NCI-H2171 treated with DMSO at 0.1 percent for 48 hours (cell line): ENCODE measurements at regions not wholly inside any gene's neighbourhood (a gene's known extent, or its start where the extent isn't known, plus 50 kb on each side); places are given as distances from the start of the nearest gene placed in this dataset.
"Not testable (repeated sequence)": the region's sequence is repeated elsewhere in the genome, so short reads cannot be mapped to it uniquely, and the experiment has no call there.

Experiments
- DNase-seq: peaks from one replicate; lab custom pipeline; 2025; lab: John Stamatoyannopoulos, UW

DNA sequence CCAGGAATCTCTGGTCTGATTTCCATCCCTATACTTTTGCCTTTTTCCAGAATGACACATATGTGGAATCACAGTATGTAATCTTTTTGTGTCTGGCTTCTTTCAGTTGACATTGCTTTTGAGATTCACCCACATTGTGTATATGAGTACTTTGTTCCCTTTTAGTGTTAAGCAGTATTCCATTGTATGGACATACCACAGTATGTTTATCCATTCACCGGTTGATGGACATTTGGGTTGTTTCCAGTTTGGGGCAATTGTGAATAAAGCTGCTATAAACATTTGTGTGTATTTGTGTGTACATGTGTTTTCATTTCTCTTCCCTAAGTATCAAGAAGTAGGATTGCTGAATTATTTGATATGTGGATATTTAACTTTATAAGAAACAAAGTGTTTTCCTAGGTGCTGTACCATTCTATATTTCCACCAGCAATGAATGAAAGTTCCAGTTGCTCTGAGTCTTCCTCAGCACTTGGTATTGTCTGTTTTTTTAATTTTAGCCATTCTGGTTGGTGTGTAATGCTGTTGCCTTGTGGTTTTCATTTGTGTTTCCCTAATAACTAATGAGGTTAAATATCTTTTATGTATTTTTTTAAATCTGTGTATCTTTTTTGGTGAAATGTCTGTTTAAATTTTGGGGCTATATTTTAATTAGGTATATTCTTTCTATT, 203.5 kb upstream of the HAAO start:
- DNase-seq = no peak

DNA sequence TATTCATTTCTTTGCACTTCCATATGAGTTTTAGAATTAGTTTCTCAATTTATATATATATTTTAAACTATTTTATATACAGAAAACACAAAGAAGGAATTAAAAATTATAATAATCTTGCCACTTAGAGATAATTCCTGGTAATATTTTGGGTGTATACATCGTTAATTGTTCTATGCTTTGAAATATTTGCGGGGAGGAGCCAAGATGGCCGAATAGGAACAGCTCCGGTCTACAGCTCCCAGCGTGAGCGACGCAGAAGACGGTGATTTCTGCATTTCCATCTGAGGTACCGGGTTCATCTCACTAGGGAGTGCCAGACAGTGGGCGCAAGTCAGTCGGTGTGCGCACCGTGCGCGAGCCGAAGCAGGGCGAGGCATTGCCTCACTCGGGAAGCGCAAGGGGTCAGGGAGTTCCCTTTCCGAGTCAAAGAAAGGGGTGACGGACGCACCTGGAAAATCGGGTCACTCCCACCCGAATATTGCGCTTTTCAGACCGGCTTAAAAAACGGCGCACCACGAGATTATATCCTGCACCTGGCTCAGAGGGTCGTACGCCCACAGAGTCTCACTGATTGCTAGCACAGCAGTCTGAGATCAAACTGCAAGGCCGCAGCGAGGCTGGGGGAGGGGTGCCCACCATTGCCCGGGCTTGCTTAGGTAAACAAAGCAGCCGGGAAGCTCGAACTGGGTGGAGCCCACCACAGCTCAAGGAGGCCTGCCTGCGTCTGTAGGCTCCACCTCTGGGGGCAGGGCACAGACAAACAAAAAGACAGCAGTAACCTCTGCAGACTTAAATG, 197.1 kb upstream of the HAAO start:
- not testable (repeated sequence) for DNase-seq

DNA sequence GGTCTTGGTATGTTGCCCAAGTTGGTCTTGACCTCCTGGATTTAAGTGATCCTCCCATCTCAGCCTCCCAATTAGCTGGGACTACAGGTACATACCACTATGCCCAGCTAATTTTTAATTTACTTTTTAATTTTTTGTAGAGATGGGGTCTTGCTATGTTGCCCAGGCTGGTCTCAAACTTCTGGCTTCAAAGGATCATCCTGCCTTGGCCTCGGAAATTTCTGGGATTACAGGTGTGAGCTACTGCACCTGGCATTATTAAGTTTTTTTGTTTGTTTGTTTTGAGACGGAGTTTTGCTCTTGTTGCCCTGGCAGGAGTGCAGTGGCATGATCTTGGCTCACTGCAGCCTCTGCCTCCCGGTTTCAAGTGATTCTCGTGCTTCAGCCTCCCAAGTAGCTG, 195.7 kb upstream of the HAAO start:
- not testable (repeated sequence) for DNase-seq

DNA sequence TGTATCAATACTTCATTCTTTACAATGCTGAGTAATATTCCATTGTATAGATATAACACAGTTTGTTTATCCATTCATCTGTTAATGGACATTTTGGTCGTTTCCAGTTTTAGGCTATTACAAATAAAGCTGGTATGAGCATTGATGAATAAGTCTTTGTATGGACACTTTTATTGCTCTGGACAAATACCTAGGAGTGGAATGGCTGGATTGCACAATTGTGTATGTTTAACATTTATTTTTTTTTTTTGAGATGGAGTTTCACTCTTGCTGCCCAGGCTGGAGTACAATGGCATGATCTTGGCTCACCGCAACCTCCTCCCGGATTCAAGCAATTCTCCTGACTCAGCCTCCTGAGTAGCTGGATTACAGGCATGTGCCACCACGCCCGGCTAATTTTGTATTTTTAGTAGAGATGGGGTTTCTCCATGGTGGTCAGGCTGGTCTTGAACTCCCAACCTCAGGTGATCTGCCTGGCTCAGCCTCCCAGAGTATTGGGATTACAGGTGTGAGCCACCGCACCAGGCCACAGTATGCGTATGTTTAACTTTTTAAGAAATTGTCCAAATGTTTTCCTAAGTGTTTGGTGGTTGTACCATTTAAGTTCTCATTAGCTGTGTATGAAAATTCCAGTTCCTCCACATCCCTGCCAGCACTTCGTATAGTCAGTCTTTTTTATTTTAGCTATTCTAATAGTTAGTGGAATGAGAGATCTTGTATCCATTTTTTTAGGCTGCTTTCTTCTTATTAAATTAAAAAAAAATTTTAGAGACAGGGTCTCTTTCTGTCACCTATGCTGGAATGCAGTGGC, 194.9 kb upstream of the HAAO start:
- DNase-seq = no peak

DNA sequence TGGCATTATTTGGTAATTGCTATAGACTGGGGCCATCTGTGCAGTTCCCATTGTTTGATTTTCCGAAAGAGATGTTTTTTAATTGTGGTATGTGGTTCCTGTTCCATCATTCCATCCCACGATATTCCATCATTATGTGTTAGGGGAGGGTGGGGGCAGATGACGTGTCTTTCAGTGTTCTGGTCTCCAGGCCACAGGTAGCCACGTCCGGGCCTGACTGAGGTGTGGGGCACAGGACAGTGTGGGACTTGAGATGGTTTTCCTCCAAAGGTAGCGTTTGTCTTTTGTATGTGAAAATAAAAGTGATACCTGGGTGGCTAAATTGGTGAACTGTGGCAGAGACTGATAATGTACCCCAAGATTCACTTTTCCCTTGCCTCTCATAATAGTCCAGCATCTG, 192.2 kb upstream of the HAAO start:
- no peak for DNase-seq

DNA sequence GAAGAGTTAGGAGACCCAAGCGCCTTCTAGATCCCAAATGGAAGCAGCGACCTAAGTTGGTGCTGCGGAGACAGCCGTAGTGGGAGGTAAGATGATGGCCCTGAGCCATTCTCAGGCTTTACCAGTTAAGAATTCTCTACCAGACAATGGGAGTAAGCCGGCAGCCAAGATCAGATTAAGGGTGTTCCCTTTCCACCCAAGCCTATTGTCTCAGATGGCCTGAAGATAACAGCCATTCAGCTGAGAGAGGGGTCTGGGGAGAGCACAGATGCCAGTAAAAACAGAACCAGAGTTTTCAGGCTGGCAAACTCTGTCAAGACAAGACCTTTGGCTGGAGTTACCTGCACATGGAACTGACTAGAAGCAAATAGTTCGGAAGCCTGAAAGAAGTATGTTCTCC, 191.7 kb upstream of the HAAO start:
- no peak for DNase-seq

DNA sequence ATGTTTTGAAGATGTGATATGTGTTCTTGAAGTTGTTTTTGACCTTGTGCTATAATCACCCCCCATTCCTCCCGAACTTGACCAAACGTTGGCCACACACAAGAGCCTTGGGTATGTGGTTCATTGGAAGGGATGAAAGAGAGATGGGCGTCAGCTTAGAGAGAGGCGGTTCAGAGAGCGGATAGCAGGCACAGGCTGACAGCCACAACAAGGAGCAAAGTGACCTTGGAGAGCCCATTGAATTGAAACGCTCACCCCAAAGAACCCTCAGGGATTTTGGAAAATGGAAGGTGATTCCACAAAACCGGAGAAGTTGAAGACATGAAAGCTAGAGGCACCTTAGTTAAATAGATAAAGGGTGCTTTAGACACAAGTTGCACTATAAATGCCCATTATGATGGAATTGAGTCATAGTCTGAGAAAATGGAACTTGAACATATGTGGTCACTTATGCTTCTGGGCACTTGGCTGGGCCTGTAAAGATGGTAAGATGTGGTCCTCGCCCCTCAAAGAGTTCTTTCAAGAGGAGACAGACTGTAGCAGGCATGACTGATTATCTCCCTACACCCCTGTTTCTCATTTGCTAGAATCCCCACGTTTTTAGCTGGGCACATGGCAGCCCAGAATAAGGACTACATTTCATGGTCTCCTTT, 188.5 kb upstream of the HAAO start:
- DNase-seq = no peak

DNA sequence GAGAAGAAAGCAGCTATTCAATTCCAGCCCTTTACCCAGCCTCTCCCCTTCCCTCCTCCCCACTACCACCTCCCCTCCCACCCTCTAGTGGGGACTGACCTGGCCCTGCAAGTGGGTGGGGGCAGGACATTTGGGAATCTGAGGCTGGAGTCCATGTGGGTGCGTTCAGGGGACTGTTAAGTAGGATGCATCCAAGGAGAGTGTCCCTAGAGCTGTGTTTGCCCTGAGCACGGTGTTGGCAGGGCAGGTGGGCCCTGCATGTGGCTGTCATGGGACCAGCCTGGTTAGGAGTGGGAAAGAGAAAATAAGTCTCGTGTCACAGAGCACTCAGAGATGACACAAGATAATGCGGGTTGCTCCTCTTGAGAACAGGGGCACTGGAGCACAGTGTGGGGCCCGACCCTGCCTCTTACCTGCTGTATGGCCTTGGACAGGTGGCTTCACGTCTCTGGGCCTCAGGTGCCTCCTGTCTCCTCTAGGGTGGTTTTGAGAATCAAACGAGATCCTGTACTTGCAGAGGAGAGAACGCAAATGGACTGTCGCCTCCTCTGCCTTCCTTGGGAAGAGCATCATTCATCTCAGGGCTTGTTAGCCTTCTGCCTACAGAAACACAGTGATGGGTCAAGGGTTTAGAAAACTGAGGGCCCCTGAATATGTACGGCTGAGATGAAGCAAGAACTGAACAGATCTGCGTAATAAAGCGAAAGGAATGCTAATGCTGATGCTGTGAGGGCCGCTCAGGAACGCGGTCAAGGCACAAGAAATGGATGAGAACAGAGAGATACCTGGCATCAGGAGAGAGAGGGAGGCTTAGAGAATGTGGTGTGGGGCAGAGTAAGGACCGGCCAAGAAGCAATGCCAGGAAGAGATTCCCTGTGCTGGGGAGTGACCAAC, 187.7 kb upstream of the HAAO start:
- no peak for DNase-seq

DNA sequence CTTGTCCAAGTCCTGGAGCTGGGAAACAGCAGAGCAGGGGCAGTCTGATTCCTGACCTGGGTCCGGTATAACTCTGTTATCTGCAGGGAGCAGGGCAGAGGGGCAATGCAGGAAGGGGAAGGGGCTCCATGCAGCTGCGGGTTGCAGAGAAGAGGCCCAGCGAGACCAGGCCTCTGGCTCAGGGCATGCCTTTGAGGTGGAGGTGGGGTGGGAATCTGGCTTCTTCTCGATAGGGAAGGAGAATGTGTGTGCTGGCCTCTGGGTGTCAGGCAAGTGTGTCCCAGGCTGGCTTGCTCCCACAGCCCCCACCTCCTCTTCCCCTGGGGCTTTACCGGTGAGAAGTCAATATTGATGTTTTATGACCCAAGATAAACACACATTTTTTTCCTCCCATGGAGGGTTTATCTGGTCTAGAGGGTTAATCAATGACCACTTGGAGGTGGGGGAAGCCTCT, 187.1 kb upstream of the HAAO start:
- DNase-seq = no peak

DNA sequence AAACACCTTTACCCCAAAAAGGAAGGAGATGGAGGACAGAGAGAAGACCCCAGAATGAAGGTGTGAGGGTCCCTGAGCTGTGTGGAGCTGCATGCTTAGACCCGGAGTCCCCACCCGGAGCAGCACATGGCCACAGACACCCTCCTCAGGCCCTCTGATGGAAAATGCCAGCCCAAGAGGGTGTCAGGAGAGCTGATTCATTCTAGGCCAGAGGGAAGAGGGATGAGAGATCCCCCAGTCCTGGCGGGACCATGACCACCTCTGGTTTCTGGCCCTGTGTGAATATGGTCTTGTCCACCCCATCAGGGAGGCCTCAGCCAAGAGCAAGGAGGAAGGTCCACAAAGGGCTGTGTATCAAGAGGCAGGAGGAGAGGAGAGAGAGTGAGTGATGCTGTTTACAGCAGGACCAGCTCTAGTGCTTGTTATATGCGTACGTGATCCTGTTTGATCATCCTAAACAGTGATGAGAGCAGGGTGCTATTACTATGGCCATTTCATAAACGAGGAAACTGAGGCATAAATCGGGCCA, 186.6 kb upstream of the HAAO start:
- DNase-seq = no peak

DNA sequence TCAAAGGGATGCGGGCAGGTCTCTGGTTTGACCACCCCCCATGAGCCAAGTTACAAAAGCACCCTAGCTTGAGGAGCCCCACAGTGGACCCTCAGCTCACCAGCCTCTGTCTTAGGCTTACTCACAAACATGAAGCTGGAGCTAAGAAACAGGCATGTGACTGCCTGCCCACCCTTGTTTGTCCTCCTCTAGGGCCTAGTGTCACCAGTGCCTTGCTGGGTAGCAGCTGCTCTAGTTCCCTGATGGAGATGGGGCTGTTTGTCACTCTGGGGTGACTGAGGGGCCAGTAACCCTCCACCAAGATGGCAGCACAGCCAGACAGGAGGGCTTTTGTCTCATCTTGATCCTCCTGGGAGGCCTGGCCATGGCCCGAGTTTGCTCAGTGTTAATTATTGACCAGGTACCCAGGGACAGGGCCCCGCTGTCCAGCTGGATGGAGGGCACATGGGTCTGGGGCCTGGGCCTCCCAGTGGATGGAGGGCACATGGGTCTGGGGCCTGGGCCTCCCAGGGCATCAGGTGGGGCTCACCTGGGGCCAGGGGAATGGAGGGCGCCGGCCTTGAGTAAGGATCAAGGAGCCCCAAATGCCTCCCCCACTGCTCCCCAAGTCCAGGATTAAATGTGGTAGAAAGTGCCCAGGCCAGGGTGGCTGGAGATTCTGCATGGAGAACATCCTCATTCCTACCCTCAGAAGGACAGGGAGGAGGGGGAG, 185.9 kb upstream of the HAAO start:
- no peak for DNase-seq

DNA sequence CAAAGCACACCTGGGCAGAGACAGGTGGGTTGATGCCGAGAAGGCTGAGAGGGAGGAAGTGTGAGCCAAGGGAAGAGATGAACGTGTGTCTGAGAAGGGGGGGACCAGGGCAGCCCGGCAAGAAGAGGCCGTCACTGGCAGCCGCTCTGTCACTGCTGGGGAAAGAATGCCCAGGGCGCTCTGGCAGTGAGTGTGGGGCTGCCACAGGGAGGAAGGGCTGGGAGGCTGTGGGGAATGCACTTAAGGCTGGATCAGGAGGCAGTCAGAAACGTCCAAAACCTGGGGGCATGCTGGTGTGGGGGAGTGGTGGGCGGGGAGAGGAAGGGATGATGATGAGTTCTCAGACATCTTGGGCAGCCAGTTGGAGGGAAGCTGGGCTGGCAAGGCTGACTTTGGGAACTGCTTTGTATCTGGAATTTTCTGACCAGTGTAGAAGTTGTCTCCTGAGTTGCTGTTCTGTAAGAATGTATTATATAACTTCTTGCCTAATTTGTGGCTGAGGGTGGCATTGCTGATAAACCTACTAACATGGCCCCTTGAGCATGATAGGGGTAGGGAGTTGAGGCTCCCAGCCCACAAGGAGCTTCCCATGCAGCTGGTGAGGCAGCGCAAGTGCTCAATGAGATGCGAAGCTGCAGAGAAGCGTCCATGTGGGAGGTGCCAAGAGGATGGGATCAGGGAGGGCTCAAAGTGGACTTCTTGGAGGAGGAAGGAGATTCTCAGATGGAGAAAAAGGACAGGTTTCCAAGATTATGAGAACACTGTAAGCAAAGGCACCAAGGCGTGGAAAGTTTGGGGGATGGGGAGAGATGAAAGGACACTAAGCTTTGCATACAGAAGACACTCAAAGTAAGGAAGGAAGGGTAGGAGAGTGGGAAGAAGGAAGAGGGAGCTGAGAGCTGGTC, 185.1 kb upstream of the HAAO start:
- no peak for DNase-seq

DNA sequence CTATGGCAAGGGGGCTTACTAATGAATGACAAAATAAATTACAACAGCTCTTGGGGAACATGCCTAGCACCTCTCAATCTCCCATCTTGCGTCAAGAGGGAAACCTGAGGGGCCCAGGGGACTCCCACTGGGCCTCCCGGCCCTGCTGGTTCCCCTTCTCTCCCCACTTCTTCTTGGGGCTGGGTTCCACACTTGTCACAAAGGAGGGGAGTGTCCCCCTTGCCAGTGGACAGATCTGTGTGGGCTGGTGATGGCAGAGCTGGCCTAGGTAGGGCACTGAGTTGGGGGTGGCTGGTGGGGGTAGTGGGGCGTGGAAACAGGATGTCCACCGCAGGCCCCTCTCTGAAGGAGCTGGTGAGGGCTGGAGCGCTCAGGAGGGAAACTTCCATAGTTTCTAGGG, 184.0 kb upstream of the HAAO start:
- DNase-seq = no peak

DNA sequence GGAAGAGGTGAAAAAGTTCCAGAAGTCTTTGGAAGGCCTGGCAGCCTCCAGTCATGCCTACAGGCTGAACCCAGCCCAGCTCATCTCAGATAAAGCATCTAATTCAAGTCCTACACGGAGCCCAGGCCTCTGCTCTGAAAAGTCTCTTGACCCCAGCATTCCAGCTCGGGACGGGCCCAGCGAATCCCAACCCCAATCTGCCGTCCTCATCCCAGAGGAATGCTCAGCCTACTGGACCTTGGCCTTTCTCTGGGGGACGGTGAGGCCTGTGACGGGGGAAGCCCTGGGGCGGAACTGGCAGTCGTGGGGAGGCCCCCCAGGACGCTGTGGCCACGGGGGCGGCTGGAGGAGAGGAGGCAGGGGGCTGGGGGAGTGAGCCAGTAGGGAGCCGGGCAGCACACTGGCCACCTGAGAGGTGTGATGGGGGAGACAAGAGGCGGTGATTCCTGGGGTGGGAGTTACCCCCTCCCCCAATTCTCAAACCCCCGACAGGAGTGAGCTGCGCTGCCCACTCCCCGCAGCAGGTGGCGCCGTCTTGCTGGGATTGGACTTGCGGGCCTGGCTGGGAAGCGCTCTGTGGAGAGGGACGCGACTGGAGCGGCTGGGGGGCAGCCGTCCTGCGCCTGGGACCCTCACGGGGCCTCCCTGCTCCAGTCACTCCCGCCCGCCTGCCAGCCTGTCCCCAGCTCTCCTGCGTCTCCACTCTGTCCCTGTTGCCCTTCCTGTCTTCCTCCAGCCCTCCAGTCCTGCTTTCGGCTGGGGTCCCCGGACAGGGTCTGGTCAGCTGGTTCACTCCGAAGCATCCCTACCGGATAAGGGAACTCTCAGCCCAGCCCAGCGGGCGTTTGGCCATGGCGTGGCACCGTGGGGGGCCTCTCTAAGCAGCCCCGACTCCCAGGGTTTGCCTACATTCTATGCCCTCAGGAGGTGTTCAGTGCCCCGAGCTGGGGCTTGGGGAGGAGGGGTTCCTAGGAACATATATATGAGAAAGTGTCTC, 182.6 kb upstream of the HAAO start:
- no peak for DNase-seq

DNA sequence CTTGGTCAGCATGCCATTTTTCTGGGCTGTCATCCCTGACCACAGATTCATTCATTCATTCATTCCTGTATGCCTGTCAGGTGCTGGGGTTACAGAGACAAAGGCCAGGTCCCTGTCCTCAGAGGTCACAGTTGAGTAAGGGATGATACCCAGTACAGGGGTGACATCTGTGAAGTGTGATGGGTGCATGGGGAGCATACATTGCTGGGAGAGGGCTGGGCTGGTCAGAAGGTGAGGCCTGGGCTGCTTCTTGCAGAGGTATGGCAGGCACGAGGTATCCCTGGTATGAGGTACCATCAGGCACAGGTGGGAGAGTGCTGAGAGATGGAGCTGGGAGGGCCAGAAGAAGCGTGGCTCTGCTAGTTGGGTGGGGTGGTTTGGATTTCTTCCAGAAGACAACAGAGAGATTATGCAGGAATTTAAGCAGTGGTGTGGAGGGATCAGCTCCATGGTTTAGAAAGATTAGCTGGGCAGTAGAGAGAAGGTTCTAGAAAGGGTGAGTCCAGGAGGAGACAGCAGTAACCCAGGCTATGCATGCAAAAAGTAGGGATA, 181.9 kb upstream of the HAAO start:
- DNase-seq = no peak

DNA sequence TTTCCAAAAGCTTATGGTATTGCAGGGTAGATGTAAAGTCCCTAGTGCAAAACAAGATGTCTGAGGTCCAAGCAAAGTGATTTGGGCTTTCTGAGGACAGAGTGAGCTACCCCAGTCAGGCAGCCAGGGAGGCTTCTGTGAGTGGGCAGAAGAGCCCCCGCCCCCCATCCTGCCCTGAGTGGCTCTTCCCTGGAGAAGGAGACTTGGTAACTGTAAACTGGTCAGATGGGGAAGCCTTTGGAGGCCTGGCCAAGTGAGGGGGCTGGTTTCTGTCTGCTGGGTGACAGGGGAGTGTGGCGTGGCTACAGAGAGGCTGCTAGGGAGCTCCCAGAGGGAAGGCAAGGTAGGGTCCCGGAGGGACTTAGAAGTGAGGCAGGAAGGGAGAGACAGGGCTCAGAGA, 181.3 kb upstream of the HAAO start:
- no peak for DNase-seq

DNA sequence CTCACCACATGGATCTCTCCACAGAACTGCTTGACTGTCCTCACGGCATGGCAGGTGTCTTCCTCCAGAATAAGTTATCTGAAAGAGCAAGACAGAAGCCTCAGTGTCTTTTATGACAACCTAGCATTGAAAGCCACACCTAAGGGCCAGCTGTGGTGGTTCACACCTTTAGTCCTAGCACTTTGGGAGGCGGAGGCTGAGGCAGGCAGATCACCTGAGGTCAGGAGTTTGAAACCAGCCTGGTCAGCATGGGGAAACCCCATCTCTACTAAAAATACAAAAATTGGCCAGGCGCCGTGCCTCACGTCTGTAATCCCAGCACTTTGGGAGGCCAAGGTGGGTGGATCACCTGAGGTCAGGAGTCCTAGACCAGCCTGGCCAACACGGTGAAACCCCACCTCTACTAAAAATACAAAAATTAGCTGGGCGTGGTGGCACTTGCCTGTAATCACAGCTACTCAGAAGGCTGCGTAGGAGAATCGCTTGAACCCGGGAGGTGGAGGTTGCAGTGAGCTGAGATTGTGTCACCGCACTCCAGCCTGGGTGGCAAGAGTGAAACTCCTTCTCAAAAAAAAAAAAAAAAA, 180.6 kb upstream of the HAAO start:
- DNase-seq = not testable (repeated sequence)
